ENCODE measurements at regions not wholly inside any gene's neighbourhood (a gene's known extent, or its start where the extent isn't known, plus 50 kb on each side); places are given as distances from the start of the nearest gene placed in this dataset.

DNA sequence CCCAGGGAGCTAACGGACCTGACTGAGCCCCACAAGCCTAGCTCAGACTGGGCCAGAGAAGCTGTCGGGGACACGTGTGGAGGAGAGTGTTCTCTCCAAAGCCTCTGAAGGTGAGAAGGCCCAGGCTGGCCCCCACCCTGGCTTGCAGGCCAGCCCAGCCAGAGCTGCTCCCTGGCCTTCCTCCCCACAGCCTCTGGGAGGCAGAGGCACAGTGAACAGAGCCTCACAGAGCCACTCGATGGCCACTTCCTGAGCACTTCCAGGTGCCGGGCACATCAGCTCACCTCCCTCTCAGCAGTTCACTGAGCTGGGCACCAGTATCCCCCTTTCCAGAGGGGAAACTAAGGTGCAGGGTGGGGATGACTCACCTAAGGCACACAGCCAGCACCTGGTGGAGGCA is 109.4 kb upstream of the LINGO1 start:
- no peak for TF ChIP-seq POLR2A (IDR thresholded peaks at IDR 0.05)
- TF ChIP-seq, protein P1, sequence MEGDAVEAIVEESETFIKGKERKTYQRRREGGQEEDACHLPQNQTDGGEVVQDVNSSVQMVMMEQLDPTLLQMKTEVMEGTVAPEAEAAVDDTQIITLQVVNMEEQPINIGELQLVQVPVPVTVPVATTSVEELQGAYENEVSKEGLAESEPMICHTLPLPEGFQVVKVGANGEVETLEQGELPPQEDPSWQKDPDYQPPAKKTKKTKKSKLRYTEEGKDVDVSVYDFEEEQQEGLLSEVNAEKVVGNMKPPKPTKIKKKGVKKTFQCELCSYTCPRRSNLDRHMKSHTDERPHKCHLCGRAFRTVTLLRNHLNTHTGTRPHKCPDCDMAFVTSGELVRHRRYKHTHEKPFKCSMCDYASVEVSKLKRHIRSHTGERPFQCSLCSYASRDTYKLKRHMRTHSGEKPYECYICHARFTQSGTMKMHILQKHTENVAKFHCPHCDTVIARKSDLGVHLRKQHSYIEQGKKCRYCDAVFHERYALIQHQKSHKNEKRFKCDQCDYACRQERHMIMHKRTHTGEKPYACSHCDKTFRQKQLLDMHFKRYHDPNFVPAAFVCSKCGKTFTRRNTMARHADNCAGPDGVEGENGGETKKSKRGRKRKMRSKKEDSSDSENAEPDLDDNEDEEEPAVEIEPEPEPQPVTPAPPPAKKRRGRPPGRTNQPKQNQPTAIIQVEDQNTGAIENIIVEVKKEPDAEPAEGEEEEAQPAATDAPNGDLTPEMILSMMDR (IDR thresholded peaks at IDR 0.05 in 8 of 11, conservative IDR thresholded peaks at IDR 0.05 in 3 of 11) = no peak
